H9 (cell line): ENCODE measurements at regions not wholly inside any gene's neighbourhood (a gene's known extent, or its start where the extent isn't known, plus 50 kb on each side); places are given as distances from the start of the nearest gene placed in this dataset.
A peak's percentile ranks its signal among the peaks of the same experiment; 100 is the strongest.

Experiments
- DNase-seq: peaks from one replicate; pipeline ENCODE4 v3.0.0-alpha.2; 2017
- H2AFZ ChIP-seq: one replicate; pipeline ENCODE4 v1.6.1; 2013; ENCODE audit warnings: mild to moderate bottlenecking, low read length, control low read depth, moderate library complexity
- H2AK5ac ChIP-seq: 2 replicates; pipeline ENCODE4 v1.6.1; 2013; ENCODE audit warnings: low read length, control low read depth, mixed read lengths; ENCODE audit not compliant: insufficient read length
- H2BK120ac ChIP-seq: one replicate; pipeline ENCODE4 v1.6.1; 2013; ENCODE audit warnings: low read depth, mild to moderate bottlenecking, low read length, control low read depth, inconsistent platforms; ENCODE audit not compliant: poor library complexity, severe bottlenecking
- H2BK12ac ChIP-seq: 2 replicates; pipeline ENCODE4 v1.6.1; 2013; ENCODE audit warnings: low read length, control low read depth, mixed read lengths, low read depth; ENCODE audit not compliant: insufficient read length
- H2BK15ac ChIP-seq: 2 replicates; pipeline ENCODE4 v1.6.1; 2013; ENCODE audit warnings: low read depth, low read length, control low read depth
- H2BK20ac ChIP-seq: one replicate; pipeline ENCODE4 v1.6.1; 2013; ENCODE audit warnings: low read depth, mild to moderate bottlenecking, low read length, control low read depth, inconsistent platforms; ENCODE audit not compliant: poor library complexity, severe bottlenecking
- H2BK5ac ChIP-seq: 2 replicates; pipeline ENCODE4 v1.6.1; 2013; ENCODE audit warnings: low read length, control low read depth, mixed read lengths; ENCODE audit not compliant: insufficient read length
- H3K14ac ChIP-seq: 2 replicates; pipeline ENCODE4 v1.6.1; 2013; ENCODE audit warnings: low read length, control low read depth; ENCODE audit not compliant: insufficient read depth
- H3K18ac ChIP-seq: 2 replicates; pipeline ENCODE4 v1.6.1; 2013; ENCODE audit warnings: low read depth, mild to moderate bottlenecking, mixed read lengths, low read length, control low read depth; ENCODE audit not compliant: insufficient read length
- H3K23ac ChIP-seq: 2 replicates; pipeline ENCODE4 v1.6.1; 2013; ENCODE audit warnings: low read length, control low read depth, mixed read lengths, low read depth; ENCODE audit not compliant: insufficient read length
- H3K23me2 ChIP-seq: 2 replicates; pipeline ENCODE4 v1.6.1; 2013; ENCODE audit warnings: low read depth, mild to moderate bottlenecking, mixed read lengths, low read length, control low read depth; ENCODE audit not compliant: insufficient read length, poor library complexity, severe bottlenecking
- H3K27ac ChIP-seq: 2 replicates; pipeline ENCODE4 v1.5.1; 2013; ENCODE audit warnings: low read length, control low read depth, mixed read lengths, low read depth; ENCODE audit not compliant: insufficient read length
- H3K27me3 ChIP-seq: 2 replicates; pipeline ENCODE4 v1.6.1; 2013; ENCODE audit warnings: low read length, control low read depth, inconsistent platforms; ENCODE audit not compliant: insufficient read depth
- H3K4ac ChIP-seq: 2 replicates; pipeline ENCODE4 v1.6.1; 2013; ENCODE audit warnings: low read depth, mild to moderate bottlenecking, control low read depth, inconsistent platforms, low read length, moderate library complexity
- H3K4me1 ChIP-seq: 2 replicates; pipeline ENCODE4 v1.6.1; 2013; ENCODE audit warnings: low read length, control low read depth, inconsistent platforms; ENCODE audit not compliant: insufficient read depth
- H3K4me2 ChIP-seq: 2 replicates; pipeline ENCODE4 v1.6.1; 2013; ENCODE audit warnings: low read length, control low read depth, mixed read lengths; ENCODE audit not compliant: insufficient read length, insufficient read depth
- H3K56ac ChIP-seq: 2 replicates; pipeline ENCODE4 v1.6.1; 2013; ENCODE audit warnings: low read depth, mild to moderate bottlenecking, mixed read lengths, low read length, control low read depth; ENCODE audit not compliant: insufficient read length
- H3K79me1 ChIP-seq: 2 replicates; pipeline ENCODE4 v1.6.1; 2013; ENCODE audit warnings: low read depth, mild to moderate bottlenecking, moderate library complexity, low read length, control low read depth, inconsistent platforms; ENCODE audit not compliant: insufficient read depth, poor library complexity, severe bottlenecking
- H3K79me2 ChIP-seq: 2 replicates; pipeline ENCODE4 v1.6.1; 2013; ENCODE audit warnings: low read length, control low read depth, inconsistent platforms; ENCODE audit not compliant: insufficient read depth
- H3K9ac ChIP-seq: 2 replicates; pipeline ENCODE4 v1.6.1; 2013; ENCODE audit warnings: low read length, control low read depth, mixed read lengths; ENCODE audit not compliant: insufficient read length; ENCODE audit errors: extremely low read depth
- H3K9me3 ChIP-seq: one replicate; pipeline ENCODE4 v1.6.1; 2013; ENCODE audit warnings: low read depth, low read length, inconsistent platforms; ENCODE audit not compliant: control insufficient read depth
- H3T11ph ChIP-seq: one replicate; pipeline ENCODE4 v1.6.1; 2013; ENCODE audit warnings: mild to moderate bottlenecking, low read length, control low read depth, inconsistent platforms
- H4K20me1 ChIP-seq: one replicate; pipeline ENCODE4 v1.6.1; 2013; ENCODE audit not compliant: control insufficient read depth, insufficient read length, insufficient read depth
- H4K5ac ChIP-seq: 2 replicates; pipeline ENCODE4 v1.6.1; 2013; ENCODE audit warnings: low read depth, mild to moderate bottlenecking, mixed read lengths, low read length, control low read depth; ENCODE audit not compliant: insufficient read length
- H4K8ac ChIP-seq: replicated peaks from 2 replicates; pipeline ENCODE4 v1.6.1; 2013; ENCODE audit warnings: low read length, control low read depth, mixed read lengths, low read depth; ENCODE audit not compliant: insufficient read length
- H4K91ac ChIP-seq: 2 replicates; pipeline ENCODE4 v1.6.1; 2013; ENCODE audit warnings: low read depth, mild to moderate bottlenecking, moderate library complexity, mixed read lengths, low read length, control low read depth; ENCODE audit not compliant: insufficient read length
- H3K27ac Mint-ChIP-seq, 3 experiments: 2 replicates in 2 of 3; 3 replicates in 1 of 3; pipeline ENCODE4 v1.8.0; 2020 to 2021; ENCODE audit warnings: mixed read lengths in 3 of 3, mild to moderate bottlenecking in 1 of 3, moderate library complexity in 1 of 3
- H3K27me3 Mint-ChIP-seq: 2 replicates; pipeline ENCODE4 v1.8.0; 2021; ENCODE audit warnings: low read depth, mild to moderate bottlenecking, moderate library complexity, mixed read lengths
- H3K36me3 Mint-ChIP-seq, 3 experiments: 2 replicates in 2 of 3; 3 replicates in 1 of 3; pipeline ENCODE4 v1.8.0; 2020 to 2021; ENCODE audit warnings: low read depth in 3 of 3, mixed read lengths in 3 of 3; ENCODE audit not compliant: insufficient read depth in 1 of 3
- H3K4me1 Mint-ChIP-seq, 2 experiments: 2 replicates each; pipeline ENCODE4 v1.8.0; 2020; ENCODE audit warnings: mixed read lengths in 2 of 2
- H3K4me3 Mint-ChIP-seq, 2 experiments: 2 replicates in 1 of 2; 3 replicates in 1 of 2; pipeline ENCODE4 v1.8.0; 2020 to 2021; ENCODE audit warnings: mild to moderate bottlenecking in 2 of 2, mixed read lengths in 2 of 2, moderate library complexity in 1 of 2
- H3K9me3 Mint-ChIP-seq, 2 experiments: 2 replicates in 1 of 2; 3 replicates in 1 of 2; pipeline ENCODE4 v1.8.0; 2020; ENCODE audit warnings: mild to moderate bottlenecking in 2 of 2, mixed read lengths in 2 of 2, moderate library complexity in 1 of 2
- WGBS: extraction: QIAGEN DNeasy Blood & Tissue Kit; methylation state at CpG from one replicate; pipeline ENCODE4 v1.1.7; 2013; ENCODE audit warnings: missing lambda C conversion rate, low lambda C conversion rate, mixed read lengths; ENCODE audit not compliant: insufficient read length; ENCODE audit errors: extremely low coverage; 5-methylcytosine and 5-hydroxymethylcytosine counted together
- TF ChIP-seq, protein P1 (sequence below): fragments of 200-600 bp; sonication (generic); conservative IDR thresholded peaks from 3 replicates; pipeline ENCODE4 v1.8.0; 2021; ENCODE audit warnings: antibody characterized with exemption, mild to moderate bottlenecking

DNA sequence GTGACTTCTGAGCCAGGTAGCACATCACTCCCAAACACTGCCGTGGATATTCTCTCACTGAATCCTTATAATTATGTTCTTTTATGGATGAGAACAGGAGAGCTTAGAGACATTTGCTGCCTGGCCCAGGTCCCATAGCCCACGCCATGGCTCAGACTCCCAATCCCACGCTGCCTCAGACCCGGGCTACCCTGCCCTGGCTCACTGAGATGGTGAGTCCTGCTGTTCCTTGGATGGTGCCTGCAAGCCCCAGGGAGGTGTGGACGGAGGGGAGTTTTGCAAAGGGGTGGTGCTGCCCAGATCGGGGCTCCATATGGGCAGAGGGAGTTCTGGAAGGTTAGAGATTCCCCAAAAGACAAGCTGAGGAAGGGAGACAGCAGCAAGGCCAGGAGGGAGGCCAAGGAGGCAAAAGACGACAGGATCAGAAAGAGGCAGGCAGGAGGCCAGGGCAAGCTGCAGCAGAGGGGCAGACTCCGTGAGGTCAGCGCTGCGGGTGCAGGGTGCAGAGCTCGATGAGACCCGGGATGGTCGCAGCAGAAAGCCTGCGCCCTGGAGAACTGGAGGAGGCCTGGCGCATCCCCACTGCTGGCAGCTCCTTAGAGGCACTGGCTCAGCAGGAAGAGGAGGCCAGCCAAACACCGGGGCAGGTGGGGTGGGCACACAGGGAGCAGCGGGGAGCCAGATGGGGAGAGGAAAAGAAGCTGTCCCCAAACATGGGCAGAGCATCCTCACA, 95.7 kb upstream of the ALDH1A3 start:
- peaks cover 12 to 21% of the 10 kb centered on the region in 2 experiments for H3K4me1 Mint-ChIP-seq
- no peak overlapping the region for H4K91ac ChIP-seq
- H3K23me2 ChIP-seq = no peaks in the 10 kb centered on the region
- peak overlapping the region; percentile 38; the same call in 1 of the 2 replicates for H3K4ac ChIP-seq
- no peaks in the 10 kb centered on the region for H3K79me2 ChIP-seq
- no peak overlapping the region for H3K56ac ChIP-seq
- no peak overlapping the region for H3K23ac ChIP-seq
- no peak overlapping the region for H3K18ac ChIP-seq
- H4K8ac ChIP-seq = no peak overlapping the region
- no peak overlapping the region for H2BK20ac ChIP-seq
- no peak overlapping the region for H2AFZ ChIP-seq
- no peaks in the 10 kb centered on the region for H3K79me1 ChIP-seq
- DNase-seq = no peak
- TF ChIP-seq, protein P1, sequence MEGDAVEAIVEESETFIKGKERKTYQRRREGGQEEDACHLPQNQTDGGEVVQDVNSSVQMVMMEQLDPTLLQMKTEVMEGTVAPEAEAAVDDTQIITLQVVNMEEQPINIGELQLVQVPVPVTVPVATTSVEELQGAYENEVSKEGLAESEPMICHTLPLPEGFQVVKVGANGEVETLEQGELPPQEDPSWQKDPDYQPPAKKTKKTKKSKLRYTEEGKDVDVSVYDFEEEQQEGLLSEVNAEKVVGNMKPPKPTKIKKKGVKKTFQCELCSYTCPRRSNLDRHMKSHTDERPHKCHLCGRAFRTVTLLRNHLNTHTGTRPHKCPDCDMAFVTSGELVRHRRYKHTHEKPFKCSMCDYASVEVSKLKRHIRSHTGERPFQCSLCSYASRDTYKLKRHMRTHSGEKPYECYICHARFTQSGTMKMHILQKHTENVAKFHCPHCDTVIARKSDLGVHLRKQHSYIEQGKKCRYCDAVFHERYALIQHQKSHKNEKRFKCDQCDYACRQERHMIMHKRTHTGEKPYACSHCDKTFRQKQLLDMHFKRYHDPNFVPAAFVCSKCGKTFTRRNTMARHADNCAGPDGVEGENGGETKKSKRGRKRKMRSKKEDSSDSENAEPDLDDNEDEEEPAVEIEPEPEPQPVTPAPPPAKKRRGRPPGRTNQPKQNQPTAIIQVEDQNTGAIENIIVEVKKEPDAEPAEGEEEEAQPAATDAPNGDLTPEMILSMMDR = no peak
- H3K27ac Mint-ChIP-seq = no peak overlapping the region
- no peak overlapping the region for H2BK5ac ChIP-seq
- no peaks in the 10 kb centered on the region for H4K20me1 ChIP-seq
- H3K9ac ChIP-seq = no peak overlapping the region
- no peak overlapping the region for H3K4me3 Mint-ChIP-seq
- H3K14ac ChIP-seq = peak overlapping the region; percentile 37; the same call in 1 of the 2 replicates
- H3K4me2 ChIP-seq = no peak overlapping the region
- no peak overlapping the region for H2BK12ac ChIP-seq
- no peaks in the 10 kb centered on the region for H3K9me3 ChIP-seq
- H4K5ac ChIP-seq = no peak overlapping the region
- peaks cover 0 to 3% of the 10 kb centered on the region in 2 experiments; a peak in 1 of 5 replicates for H3K9me3 Mint-ChIP-seq
- WGBS = no CpG with 5 or more reads among the region's 17 CpGs
- no peak overlapping the region for H2AK5ac ChIP-seq
- H3K27me3 ChIP-seq = no peaks in the 10 kb centered on the region
- H3K27ac ChIP-seq = no peak overlapping the region
- peaks cover 0 to 4% (median 2%) of the 10 kb centered on the region in 3 experiments; a peak in 1 of 7 replicates for H3K36me3 Mint-ChIP-seq
- no peak overlapping the region for H3T11ph ChIP-seq
- H3K4me1 ChIP-seq = no peaks in the 10 kb centered on the region; the same call in 1 of the 2 replicates
- no peak overlapping the region for H2BK120ac ChIP-seq
- H2BK15ac ChIP-seq = no peak overlapping the region
- H3K27me3 Mint-ChIP-seq = peaks cover 3% of the 10 kb centered on the region
